Natural killer cell (primary cell): ENCODE measurements at regions not wholly inside any gene's neighbourhood (a gene's known extent, or its start where the extent isn't known, plus 50 kb on each side); places are given as distances from the start of the nearest gene placed in this dataset.

Experiments
- ATAC-seq, 3 donors: fragments of 150-1000 bp in 2 of 3; fragments of 200-7000 bp in 1 of 3; cut with Tn5 transposase; 1 replicate in 1 of 3; 2 replicates in 2 of 3; pipeline ENCODE4 v1.10.0; 2021; ENCODE audit warnings: mild to moderate bottlenecking in 2 of 3, moderate library complexity in 2 of 3
- DNase-seq, 2 donors: peaks; one replicate each; pipeline versions ENCODE4 v3.0.0 to v3.0.0-alpha.2; 2013 to 2021; ENCODE audit warnings: mixed read lengths in 1 of 2
- H3K27ac ChIP-seq: one replicate; pipeline ENCODE4 v1.5.1; 2013; ENCODE audit warnings: mild to moderate bottlenecking, low read length
- H3K27me3 ChIP-seq: one replicate; pipeline ENCODE4 v1.6.1; 2013; ENCODE audit warnings: low read length; ENCODE audit not compliant: control insufficient read depth, insufficient read depth
- H3K36me3 ChIP-seq: one replicate; pipeline ENCODE4 v1.6.1; 2013; ENCODE audit warnings: low read length; ENCODE audit not compliant: control insufficient read depth, insufficient read depth
- H3K4me1 ChIP-seq: one replicate; pipeline ENCODE4 v1.6.1; 2013; ENCODE audit warnings: low read length; ENCODE audit not compliant: control insufficient read depth, insufficient read depth
- H3K4me3 ChIP-seq: one replicate; pipeline ENCODE4 v1.5.1; 2013; ENCODE audit warnings: low read length
- H3K9me3 ChIP-seq: one replicate; pipeline ENCODE4 v1.6.1; 2013; ENCODE audit warnings: low read length; ENCODE audit not compliant: control insufficient read depth, insufficient read depth
- H3K27ac Mint-ChIP-seq, 2 donors: one replicate each; pipeline ENCODE4 v1.8.0; 2022; ENCODE audit warnings: mild to moderate bottlenecking in 2 of 2, mixed read lengths in 2 of 2, moderate library complexity in 1 of 2
- H3K27me3 Mint-ChIP-seq, 2 donors: one replicate each; pipeline ENCODE4 v1.8.0; 2022; ENCODE audit warnings: low read depth in 2 of 2, mixed read lengths in 2 of 2
- H3K36me3 Mint-ChIP-seq: one replicate; pipeline ENCODE4 v1.8.0; 2022; ENCODE audit warnings: mixed read lengths
- H3K4me1 Mint-ChIP-seq, 2 donors: one replicate each; pipeline ENCODE4 v1.8.0; 2022; ENCODE audit warnings: mixed read lengths in 2 of 2
- H3K4me3 Mint-ChIP-seq: one replicate; pipeline ENCODE4 v1.8.0; 2022; ENCODE audit warnings: mild to moderate bottlenecking, moderate library complexity, mixed read lengths
- H3K9me3 Mint-ChIP-seq, 2 donors: one replicate each; pipeline ENCODE4 v1.8.0; 2022; ENCODE audit warnings: mixed read lengths in 2 of 2
- CTCF ChIP-seq: fragments of 200-600 bp; IDR thresholded peaks from one replicate; pipeline ENCODE4 v1.8.0; 2022; ENCODE audit warnings: antibody characterized with exemption
- WGBS: methylation state at CpG from one replicate; pipeline ENCODE4 v1.1.7; 2013; ENCODE audit warnings: missing lambda C conversion rate; ENCODE audit not compliant: insufficient coverage; 5-methylcytosine and 5-hydroxymethylcytosine counted together
- intact Hi-C: fragments of 100-400 bp; cut with micrococcal nuclease; formaldehyde crosslinking; loops from one replicate; pipeline ENCODE4 v1.14.2; 2022

- Histone ChIP-seq H3K27me3 (no peaks in the 10 kb centered on the region), H3K4me1 (no peaks in the 10 kb centered on the region), H3K27ac (no peak overlapping the region), H3K4me3 (no peak overlapping the region), H3K9me3 (peaks cover 3% of the 10 kb centered on the region), H3K36me3 (no peaks in the 10 kb centered on the region)
- TF ChIP-seq CTCF, result no peak
- Mint-ChIP-seq H3K4me3 (no peak overlapping the region), H3K36me3 (no peaks in the 10 kb centered on the region), H3K27ac (no peak overlapping the region), H3K9me3 (peaks cover 14 to 15% of the 10 kb centered on the region in 2 donors), H3K4me1 (no peaks in the 10 kb centered on the region), H3K27me3 (no peaks in the 10 kb centered on the region)
- DNase-seq, result no peak
- no peak for ATAC-seq
- intact Hi-C loops, result no loop called here
- WGBS, result 55% methylated on average over 4 of the region's 5 CpGs
These were observed 791.3 kb upstream of the SOX9 start for GRCh38 chr17:71329310-71330098.

GRCh38 chr17:71330099-71330375 lies 790.8 kb upstream of the SOX9 start:
- no peak for DNase-seq

GRCh38 chr17:71331754-71332325 lies 789.0 kb upstream of the SOX9 start:
- Histone ChIP-seq H3K4me3 (no peak overlapping the region), H3K36me3 (no peaks in the 10 kb centered on the region), H3K27ac (no peak overlapping the region), H3K4me1 (no peaks in the 10 kb centered on the region), H3K27me3 (no peaks in the 10 kb centered on the region), H3K9me3 (no peaks in the 10 kb centered on the region)
- intact Hi-C loops, result no loop called here
- ATAC-seq (no peak), DNase-seq (no peak)
- Mint-ChIP-seq H3K36me3 (no peaks in the 10 kb centered on the region), H3K9me3 (peaks cover 11 to 14% of the 10 kb centered on the region in 2 donors), H3K4me1 (no peaks in the 10 kb centered on the region), H3K27ac (no peak overlapping the region), H3K27me3 (no peaks in the 10 kb centered on the region), H3K4me3 (no peak overlapping the region)
- WGBS, result 60% methylated on average over 1 of the region's 5 CpGs
- TF ChIP-seq CTCF, result no peak

More at GRCh38 chr17:71330099-71330375, 790.8 kb upstream of the SOX9 start:
- peaks cover 3% of the 10 kb centered on the region for H3K9me3 ChIP-seq
- TF ChIP-seq CTCF, result no peak
- no peak overlapping the region for H3K27ac ChIP-seq
- Mint-ChIP-seq H3K27me3 (no peaks in the 10 kb centered on the region), H3K4me1 (no peaks in the 10 kb centered on the region), H3K4me3 (no peak overlapping the region), H3K9me3 (peaks cover 13 to 14% of the 10 kb centered on the region in 2 donors), H3K27ac (no peak overlapping the region), H3K36me3 (no peaks in the 10 kb centered on the region)
- H3K4me1 ChIP-seq, result no peaks in the 10 kb centered on the region
- intact Hi-C loops, result no loop called here
- H3K36me3 ChIP-seq, result no peaks in the 10 kb centered on the region
- no peak for ATAC-seq
- H3K4me3 ChIP-seq, result no peak overlapping the region
- 82% methylated on average over 2 of the region's 2 CpGs for WGBS
- no peaks in the 10 kb centered on the region for H3K27me3 ChIP-seq
